ENCODE measurements at regions not wholly inside any gene's neighbourhood (a gene's known extent, or its start where the extent isn't known, plus 50 kb on each side); places are given as distances from the start of the nearest gene placed in this dataset.

GRCh38 chr2:57893786-57894185, 152.8 kb upstream of the VRK2 start:
- no peak for DNase-seq

- DNase-seq = no peak
Observed at GRCh38 chr2:57894381-57894780, 152.2 kb upstream of the VRK2 start.

DNA sequence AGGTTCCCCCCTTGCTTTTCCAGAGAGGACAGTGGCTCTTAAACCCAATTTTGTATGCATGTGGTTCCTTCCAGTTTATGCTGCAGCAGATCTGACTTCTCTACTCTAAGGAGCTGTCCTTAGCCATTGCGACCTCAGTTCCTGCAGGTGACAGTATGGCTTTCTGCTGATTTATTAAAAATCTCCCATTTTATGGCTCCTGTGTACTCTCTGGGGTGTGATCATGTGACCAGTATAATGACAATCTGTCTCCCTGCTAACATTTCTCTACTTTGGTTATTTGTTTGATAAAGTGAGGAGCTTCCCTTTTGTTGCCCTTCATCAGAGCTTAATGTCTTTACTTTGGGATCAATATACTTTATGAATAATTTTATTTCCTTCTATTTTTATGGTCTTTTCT, 148.7 kb upstream of the VRK2 start:
- DNase-seq = no peak

DNA sequence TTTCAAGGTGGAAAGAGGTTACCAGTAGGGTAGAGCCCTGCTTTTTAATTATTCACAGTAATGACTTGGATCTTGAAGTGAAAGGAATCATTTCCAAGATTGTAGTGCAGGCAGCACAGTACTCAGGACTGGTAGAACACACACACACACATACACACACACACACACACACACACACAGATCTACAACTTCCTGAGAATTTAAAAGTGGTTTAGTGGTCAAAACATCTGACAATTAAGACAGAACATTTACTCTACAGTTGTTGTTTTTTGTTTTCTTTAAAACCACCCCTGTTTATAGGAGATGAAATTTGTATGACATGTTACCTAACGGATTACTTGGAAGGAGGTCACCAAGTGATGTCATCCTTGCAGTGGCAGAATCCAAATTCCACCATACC, 146.7 kb upstream of the VRK2 start:
- no peak for DNase-seq

- DNase-seq = no peak
Observed at GRCh38 chr2:57902578-57902977, 144.0 kb upstream of the VRK2 start.

GRCh38 chr2:57906152-57906732, 140.4 kb upstream of the VRK2 start:
- no peak for DNase-seq

GRCh38 chr2:57907411-57907810, 139.2 kb upstream of the VRK2 start:
- no peak for DNase-seq

DNA sequence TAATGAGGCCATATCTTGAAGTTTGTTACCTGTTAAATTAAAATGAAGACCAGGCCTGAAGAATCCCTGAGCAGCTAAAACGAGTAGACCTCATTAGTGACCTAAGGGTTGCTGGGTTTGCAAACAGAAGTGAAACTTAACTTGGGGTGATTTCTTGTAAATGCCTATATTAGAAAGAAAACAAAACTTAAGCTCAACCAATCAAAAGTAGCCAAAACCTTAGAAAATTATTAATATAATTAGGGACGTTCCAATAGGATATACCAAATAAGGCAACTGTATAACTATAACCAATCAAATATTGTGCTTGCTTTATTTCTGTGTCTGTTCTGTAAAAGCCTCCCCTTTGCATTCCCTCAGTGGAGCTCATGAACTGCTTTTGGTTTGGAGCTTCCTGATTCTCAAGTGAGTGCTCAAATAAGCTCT, 137.9 kb upstream of the VRK2 start:
- no peak for DNase-seq

GRCh38 chr2:57918126-57918525, 128.5 kb upstream of the VRK2 start:
- no peak for DNase-seq

GRCh38 chr2:57920342-57920939, 126.2 kb upstream of the VRK2 start:
- no peak for DNase-seq

DNA sequence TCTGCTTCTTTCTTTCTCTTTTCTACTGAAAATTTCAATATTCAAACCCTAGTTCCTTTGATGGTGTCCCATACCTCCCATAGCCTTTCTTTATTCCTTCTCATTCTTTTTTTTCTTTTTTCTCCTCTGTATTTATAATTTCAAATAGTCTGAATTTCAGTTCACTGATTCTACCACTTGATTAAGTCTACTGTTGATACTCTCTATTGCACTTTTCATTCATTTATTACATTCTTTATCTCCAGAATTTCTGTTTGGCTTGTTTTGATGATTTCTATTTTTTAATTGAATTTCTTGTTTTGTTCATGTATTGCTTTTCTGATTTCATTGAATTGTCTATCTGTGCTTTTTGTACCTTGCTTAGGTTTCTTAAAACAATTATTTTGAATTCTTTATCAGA, 111.9 kb upstream of the VRK2 start:
- no peak for DNase-seq

DNA sequence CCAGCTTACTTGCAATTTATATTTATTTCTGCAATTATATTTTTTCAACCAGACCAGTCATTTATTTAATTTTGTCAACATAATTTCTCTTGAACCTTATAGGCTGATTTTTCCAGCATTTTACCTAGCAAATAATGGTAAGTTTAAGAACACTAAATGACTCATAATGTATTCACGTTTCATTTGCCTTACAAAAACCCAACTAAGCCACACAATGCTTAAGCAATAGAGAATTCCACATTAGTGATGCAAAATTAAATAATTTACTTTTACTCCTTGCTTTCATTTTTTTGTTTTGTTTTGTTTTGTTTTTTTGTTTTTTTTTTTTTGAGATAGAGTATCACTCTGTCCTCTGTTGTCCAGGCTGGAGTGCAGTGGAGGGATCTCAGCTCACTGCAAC, 110.4 kb upstream of the VRK2 start:
- DNase-seq = no peak

- DNase-seq = no peak
Observed at GRCh38 chr2:57937456-57937855, 109.2 kb upstream of the VRK2 start.

- no peak for DNase-seq
Observed at GRCh38 chr2:57941816-57942215, 104.8 kb upstream of the VRK2 start.

DNA sequence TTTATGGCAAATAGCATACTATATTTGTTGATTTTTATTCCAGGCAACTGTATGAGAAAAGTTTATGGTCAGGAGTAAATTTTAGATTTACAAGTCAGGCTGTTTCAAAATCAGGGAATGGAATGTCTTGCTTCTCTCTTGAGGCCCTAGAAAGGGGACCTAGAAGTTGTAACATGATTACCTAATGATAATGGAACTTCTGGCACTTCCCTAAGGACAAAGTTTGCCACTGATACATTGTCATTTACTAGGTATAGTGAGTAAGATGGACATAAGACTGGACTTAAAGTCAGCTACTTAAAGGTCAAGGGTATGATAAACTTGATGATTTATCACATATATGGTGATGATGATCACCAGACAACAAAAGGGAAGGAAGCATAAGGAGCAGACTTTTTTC, 103.3 kb upstream of the VRK2 start:
- no peak for DNase-seq

- no peak for DNase-seq
Observed at GRCh38 chr2:57947398-57947797, 99.2 kb upstream of the VRK2 start.

DNA sequence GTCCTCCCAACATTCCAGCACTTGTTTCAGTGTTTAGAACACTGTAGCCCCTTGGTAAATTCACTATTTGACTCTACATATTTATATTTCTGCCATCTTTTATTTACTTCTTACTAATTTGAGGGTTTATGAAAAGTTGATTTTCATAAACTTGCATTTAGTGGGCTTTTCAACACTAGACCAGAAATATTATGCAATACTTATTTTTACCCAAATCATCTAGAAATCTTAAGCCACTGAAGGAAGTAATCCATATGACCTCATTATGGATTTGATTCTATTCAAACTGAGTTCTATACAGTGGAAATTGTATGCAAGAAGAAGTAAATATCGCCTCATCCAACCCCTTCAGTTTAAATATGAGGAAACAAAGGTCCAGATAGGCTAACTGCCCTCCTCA, 92.6 kb upstream of the VRK2 start:
- DNase-seq = no peak

- no peak for DNase-seq
Observed at GRCh38 chr2:57957238-57957637, 89.4 kb upstream of the VRK2 start.

GRCh38 chr2:57959390-57959789, 87.2 kb upstream of the VRK2 start:
- DNase-seq = no peak

DNA sequence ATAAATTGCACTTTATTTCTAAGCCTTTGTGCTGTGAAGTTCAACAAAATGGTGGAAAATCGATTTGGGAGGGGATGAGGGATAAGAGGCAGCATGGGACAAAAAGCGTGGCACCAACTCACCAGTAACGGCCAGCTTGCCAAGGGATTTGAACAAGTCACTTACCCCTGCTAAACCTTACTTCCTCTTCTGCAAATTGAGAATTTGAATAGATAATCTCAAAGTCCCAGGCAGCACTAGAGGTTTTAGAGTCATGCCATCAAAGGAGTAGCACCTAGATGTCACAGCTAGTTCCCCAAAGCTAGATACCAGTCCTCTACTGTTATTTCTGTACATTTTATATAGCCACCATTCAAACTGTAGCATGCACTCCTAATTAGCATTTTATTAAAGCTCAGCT, 83.7 kb upstream of the VRK2 start:
- DNase-seq = no peak

DNA sequence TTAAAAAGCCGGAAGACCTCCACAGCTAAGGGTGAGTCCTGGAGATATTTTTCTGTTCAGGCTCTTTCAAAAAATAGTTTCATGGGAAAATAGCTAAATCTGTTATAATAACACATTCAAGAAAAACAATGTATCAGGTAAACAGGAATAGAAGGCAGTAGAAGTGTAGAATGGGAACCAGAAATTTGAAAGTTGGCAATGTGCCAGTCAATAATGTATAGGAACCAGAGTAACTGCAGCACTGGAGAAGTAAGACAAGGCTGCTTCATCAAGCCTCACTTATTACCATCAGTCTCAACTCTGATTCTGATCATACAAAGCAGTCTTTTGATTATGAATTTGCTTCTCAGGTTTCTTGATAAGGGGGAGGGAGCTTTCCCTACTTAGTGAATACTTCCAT, 81.4 kb upstream of the VRK2 start:
- DNase-seq = no peak

DNA sequence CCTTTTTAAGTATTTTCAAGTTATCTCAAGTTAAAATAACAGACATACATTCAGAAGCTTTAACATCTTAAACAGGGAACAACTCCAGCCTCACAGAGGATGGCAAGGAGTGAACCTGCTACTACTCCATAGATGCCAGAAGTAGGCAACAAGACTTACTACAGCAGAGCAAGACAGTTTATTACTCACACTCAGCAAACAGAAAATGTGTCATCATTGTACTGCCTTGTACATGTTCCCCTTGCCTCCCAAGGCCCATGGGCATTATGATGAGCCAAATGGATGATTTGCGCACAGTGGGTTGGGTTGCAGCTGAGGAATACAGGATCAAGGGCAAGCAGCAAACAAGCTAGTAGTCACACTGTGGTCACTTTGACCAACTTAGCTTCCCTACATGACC, 80.6 kb upstream of the VRK2 start:
- DNase-seq = no peak

DNA sequence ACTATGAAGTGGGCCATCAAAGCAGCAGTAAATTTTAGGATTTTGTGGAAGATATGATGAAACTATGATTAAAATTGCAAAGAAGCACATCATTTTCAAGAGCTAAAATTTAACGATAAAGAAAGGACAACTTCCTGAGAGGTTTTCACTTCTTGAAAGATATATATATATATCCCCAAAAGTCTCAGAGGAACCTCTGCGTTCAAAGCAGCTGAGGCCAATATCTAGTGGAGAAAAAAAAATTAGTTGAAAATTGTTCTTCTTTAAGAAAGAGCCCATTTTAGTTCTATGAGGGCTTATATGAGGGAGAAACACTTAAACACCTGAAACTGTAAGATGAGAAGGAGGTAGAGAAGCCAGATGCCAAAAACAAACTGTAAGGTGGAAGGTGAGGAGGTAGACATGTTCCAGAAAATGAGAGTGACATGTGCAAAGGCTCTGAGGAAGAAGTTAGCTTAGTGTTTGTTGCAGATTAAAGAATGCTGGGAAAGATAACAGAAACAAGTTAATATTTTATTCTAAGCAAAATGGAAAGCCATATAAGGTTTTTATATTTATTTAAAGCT, 72.9 kb upstream of the VRK2 start:
- DNase-seq = no peak

DNA sequence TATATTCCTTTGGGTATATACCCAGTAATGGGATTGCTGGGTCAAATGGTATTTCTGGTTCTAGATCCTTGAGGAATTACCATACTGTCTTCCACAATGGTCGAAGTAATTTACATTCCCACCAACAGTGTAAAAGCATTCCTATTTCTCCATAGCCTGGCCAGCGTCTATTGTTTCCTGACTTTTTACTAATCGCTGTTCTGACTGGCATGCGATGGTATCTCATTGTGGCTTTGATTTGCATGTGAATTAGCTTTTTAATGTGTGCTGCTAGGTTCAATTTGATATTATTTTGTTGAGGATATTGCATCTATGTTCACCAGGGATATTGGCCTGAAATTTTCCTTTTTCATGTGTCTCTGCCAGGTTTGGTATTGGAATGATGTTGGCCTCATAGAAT, 67.4 kb upstream of the VRK2 start:
- DNase-seq = no peak
